OCI-LY1 (cell line): ENCODE measurements at regions not wholly inside any gene's neighbourhood (a gene's known extent, or its start where the extent isn't known, plus 50 kb on each side); places are given as distances from the start of the nearest gene placed in this dataset.

ENCODE experiments used
- H2AFZ ChIP-seq: fragments of 200-600 bp; sonication (generic), shearing (Covaris generic); 2 replicates; pipeline ENCODE4 v1.6.0; 2014; ENCODE audit warnings: antibody characterized with exemption, mild to moderate bottlenecking, low read length
- H3F3A ChIP-seq: fragments of 200-600 bp; sonication (generic), shearing (Covaris generic); 2 replicates; pipeline ENCODE4 v1.6.0; 2014; ENCODE audit warnings: mild to moderate bottlenecking, antibody characterized with exemption, low read length, moderate library complexity; ENCODE audit not compliant: insufficient read depth
- H3K27ac ChIP-seq: fragments of 200-600 bp; sonication (generic); 2 replicates; pipeline ENCODE4 v1.5.1; 2014; ENCODE audit warnings: low read length, mixed run types, mild to moderate bottlenecking, low read depth; ENCODE audit not compliant: poor library complexity, severe bottlenecking
- H3K27me3 ChIP-seq: fragments of 200-600 bp; sonication (generic); 2 replicates; pipeline ENCODE4 v1.6.0; 2014; ENCODE audit warnings: antibody characterized with exemption, mild to moderate bottlenecking, low read length, moderate library complexity; ENCODE audit not compliant: insufficient read depth
- H3K36me3 ChIP-seq: fragments of 200-600 bp; sonication (generic); 2 replicates; pipeline ENCODE4 v1.6.1; 2014; ENCODE audit warnings: mild to moderate bottlenecking, antibody characterized with exemption, low read length, moderate library complexity, mixed read lengths; ENCODE audit not compliant: insufficient read depth
- H3K4me1 ChIP-seq: fragments of 200-600 bp; sonication (generic); 2 replicates; pipeline ENCODE4 v1.5.1; 2014; ENCODE audit warnings: mild to moderate bottlenecking, low read length, moderate library complexity; ENCODE audit not compliant: insufficient read depth, severe bottlenecking
- H3K4me2 ChIP-seq: fragments of 200-600 bp; sonication (generic), shearing (Covaris generic); 2 replicates; pipeline ENCODE4 v1.6.1; 2014; ENCODE audit warnings: low read length
- H3K4me3 ChIP-seq: fragments of 200-600 bp; sonication (generic); 2 replicates; pipeline ENCODE4 v1.5.1; 2014; ENCODE audit warnings: low read length, low read depth, mild to moderate bottlenecking, mixed read lengths; ENCODE audit not compliant: poor library complexity, severe bottlenecking
- H3K79me2 ChIP-seq: fragments of 200-600 bp; shearing (Covaris generic); 2 replicates; pipeline ENCODE4 v1.6.1; 2016; ENCODE audit warnings: mixed run types, low read length, mixed read lengths; ENCODE audit not compliant: insufficient read depth
- H3K9ac ChIP-seq: fragments of 200-600 bp; sonication (generic), shearing (Covaris generic); 2 replicates; pipeline ENCODE4 v1.6.1; 2014; ENCODE audit warnings: mild to moderate bottlenecking, low read length, mixed read lengths
- H3K9me2 ChIP-seq: fragments of 200-600 bp; sonication (generic), shearing (Covaris generic); 2 replicates; pipeline ENCODE4 v1.6.1; 2014; ENCODE audit warnings: low read depth, mild to moderate bottlenecking, low read length, mixed read lengths
- H3K9me3 ChIP-seq: fragments of 200-600 bp; shearing (Covaris generic); 2 replicates; pipeline ENCODE4 v1.6.1; 2014; ENCODE audit warnings: low read length, mixed read lengths
- H4K20me1 ChIP-seq: fragments of 200-600 bp; sonication (generic), shearing (Covaris generic); 2 replicates; pipeline ENCODE4 v1.6.0; 2016; ENCODE audit warnings: mild to moderate bottlenecking, low read length; ENCODE audit not compliant: insufficient read depth
- EZH2 ChIP-seq: fragments of 200-600 bp; sonication (generic), shearing (Covaris generic); IDR thresholded peaks from 2 replicates; pipeline ENCODE4 v1.8.0; 2017; ENCODE audit warnings: borderline replicate concordance, mixed run types, mild to moderate bottlenecking, antibody characterized with exemption, low read length, moderate library complexity, mixed read lengths
- TF ChIP-seq, protein P1 (sequence below): fragments of 200-600 bp; sonication (generic), shearing (Covaris generic); IDR thresholded peaks from 2 replicates; pipeline ENCODE4 v1.5.1; 2017; ENCODE audit warnings: mild to moderate bottlenecking, antibody characterized with exemption, low read length, moderate library complexity, mixed read lengths

- no peak overlapping the region for H3K9ac ChIP-seq
- H2AFZ ChIP-seq: no peak overlapping the region
- no peaks in the 10 kb centered on the region for H3K9me3 ChIP-seq
- no peaks in the 10 kb centered on the region for H3K79me2 ChIP-seq
- H3K36me3 ChIP-seq: no peaks in the 10 kb centered on the region
- no peaks in the 10 kb centered on the region for H3K27me3 ChIP-seq
- H3K9me2 ChIP-seq: no peaks in the 10 kb centered on the region
- no peak overlapping the region for H3K4me3 ChIP-seq
- H3F3A ChIP-seq: no peaks in the 10 kb centered on the region
- no peak overlapping the region for H3K4me2 ChIP-seq
- no peaks in the 10 kb centered on the region for H4K20me1 ChIP-seq
- no peak overlapping the region for H3K27ac ChIP-seq
- TF ChIP-seq, protein P1, sequence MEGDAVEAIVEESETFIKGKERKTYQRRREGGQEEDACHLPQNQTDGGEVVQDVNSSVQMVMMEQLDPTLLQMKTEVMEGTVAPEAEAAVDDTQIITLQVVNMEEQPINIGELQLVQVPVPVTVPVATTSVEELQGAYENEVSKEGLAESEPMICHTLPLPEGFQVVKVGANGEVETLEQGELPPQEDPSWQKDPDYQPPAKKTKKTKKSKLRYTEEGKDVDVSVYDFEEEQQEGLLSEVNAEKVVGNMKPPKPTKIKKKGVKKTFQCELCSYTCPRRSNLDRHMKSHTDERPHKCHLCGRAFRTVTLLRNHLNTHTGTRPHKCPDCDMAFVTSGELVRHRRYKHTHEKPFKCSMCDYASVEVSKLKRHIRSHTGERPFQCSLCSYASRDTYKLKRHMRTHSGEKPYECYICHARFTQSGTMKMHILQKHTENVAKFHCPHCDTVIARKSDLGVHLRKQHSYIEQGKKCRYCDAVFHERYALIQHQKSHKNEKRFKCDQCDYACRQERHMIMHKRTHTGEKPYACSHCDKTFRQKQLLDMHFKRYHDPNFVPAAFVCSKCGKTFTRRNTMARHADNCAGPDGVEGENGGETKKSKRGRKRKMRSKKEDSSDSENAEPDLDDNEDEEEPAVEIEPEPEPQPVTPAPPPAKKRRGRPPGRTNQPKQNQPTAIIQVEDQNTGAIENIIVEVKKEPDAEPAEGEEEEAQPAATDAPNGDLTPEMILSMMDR: no peak
- TF ChIP-seq EZH2: no peak
- H3K4me1 ChIP-seq: no peaks in the 10 kb centered on the region
Observed at GRCh38 chr11:104759464-104759863, 138.8 kb downstream of the CASP12 start.

GRCh38 chr11:104738918-104739317 lies 159.3 kb downstream of the CASP12 start:
- TF ChIP-seq EZH2: no peak
- TF ChIP-seq, protein P1: no peak
- H3K27me3 ChIP-seq: no peaks in the 10 kb centered on the region
- H3K9me3 ChIP-seq: no peaks in the 10 kb centered on the region
- H3K9ac ChIP-seq: no peak overlapping the region
- H3K9me2 ChIP-seq: no peaks in the 10 kb centered on the region
- H3K27ac ChIP-seq: no peak overlapping the region
- no peak overlapping the region for H3K4me3 ChIP-seq
- no peak overlapping the region for H2AFZ ChIP-seq
- H3K79me2 ChIP-seq: no peaks in the 10 kb centered on the region
- H3K4me1 ChIP-seq: no peaks in the 10 kb centered on the region
- no peak overlapping the region for H3K4me2 ChIP-seq
- H3F3A ChIP-seq: no peaks in the 10 kb centered on the region
- H3K36me3 ChIP-seq: no peaks in the 10 kb centered on the region
- no peaks in the 10 kb centered on the region for H4K20me1 ChIP-seq

GRCh38 chr11:104738208-104738607 lies 160.1 kb downstream of the CASP12 start:
- Histone ChIP-seq H3K4me2 (no peak overlapping the region), H3K9me3 (no peaks in the 10 kb centered on the region), H3F3A (no peaks in the 10 kb centered on the region), H3K4me3 (no peak overlapping the region), H3K9ac (no peak overlapping the region), H3K9me2 (no peaks in the 10 kb centered on the region), H3K27ac (no peak overlapping the region), H3K79me2 (no peaks in the 10 kb centered on the region), H3K4me1 (no peaks in the 10 kb centered on the region), H4K20me1 (no peaks in the 10 kb centered on the region), H2AFZ (no peak overlapping the region), H3K36me3 (no peaks in the 10 kb centered on the region), H3K27me3 (no peaks in the 10 kb centered on the region)
- TF ChIP-seq, protein P1: no peak
- TF ChIP-seq EZH2: no peak
